Heart right ventricle (tissue), 16 donors: ENCODE measurements at regions not wholly inside any gene's neighbourhood (a gene's known extent, or its start where the extent isn't known, plus 50 kb on each side); places are given as distances from the start of the nearest gene placed in this dataset.

Experiments used
- ATAC-seq, 8 donors: fragments of 200-7000 bp; cut with Tn5 transposase; one replicate each; pipeline ENCODE4 v1.9.1; 2020; ENCODE audit warnings: mild to moderate bottlenecking in 8 of 8, moderate library complexity in 8 of 8, moderate number of reproducible peaks in 1 of 8
- DNase-seq, 2 donors: peaks; one replicate each; pipeline ENCODE4 v3.0.0-alpha.2; 2020
- H3K27ac ChIP-seq, 10 donors: fragments of 200-600 bp; sonication (generic) in 2 of 10; one replicate each; pipeline versions ENCODE4 v1.5.0 to v1.8.0; 2020 to 2022; ENCODE audit warnings: mild to moderate bottlenecking in 3 of 10
- H3K27me3 ChIP-seq, 7 donors: fragments of 200-600 bp; one replicate each; pipeline ENCODE4 v1.8.0; 2021 to 2022; ENCODE audit warnings: mild to moderate bottlenecking in 2 of 7
- H3K36me3 ChIP-seq, 9 donors: fragments of 200-600 bp; sonication (generic) in 1 of 9; one replicate each; pipeline versions ENCODE4 v1.5.0 to v1.8.0; 2020 to 2022; ENCODE audit warnings: mild to moderate bottlenecking in 2 of 9
- H3K4me1 ChIP-seq, 9 donors: fragments of 200-600 bp; sonication (generic) in 1 of 9; one replicate each; pipeline versions ENCODE4 v1.5.0 to v1.8.0; 2020 to 2022; ENCODE audit warnings: mild to moderate bottlenecking in 4 of 9
- H3K4me3 ChIP-seq, 10 donors: fragments of 200-600 bp; sonication (generic) in 2 of 10; one replicate each; pipeline versions ENCODE4 v1.5.0 to v1.8.0; 2020 to 2022; ENCODE audit warnings: mild to moderate bottlenecking in 7 of 10, moderate library complexity in 2 of 10
- H3K9me3 ChIP-seq, 11 donors: fragments of 200-600 bp in 10 of 11; sonication (generic) in 2 of 11; one replicate each; pipeline versions ENCODE4 v1.5.0 to v1.8.0; 2013 to 2022; ENCODE audit warnings: mild to moderate bottlenecking in 2 of 11, control low read depth in 1 of 11, moderate library complexity in 1 of 11
- WGBS, 2 donors: extraction: QIAGEN DNeasy Blood & Tissue Kit; methylation state at CpG; one replicate each; pipeline ENCODE4 v1.1.7; 2013; ENCODE audit warnings: inconsistent platforms in 1 of 2; 5-methylcytosine and 5-hydroxymethylcytosine counted together
- intact Hi-C, 10 donors: fragments of 100-400 bp; cut with DNase I; formaldehyde crosslinking; loops; one replicate each; pipeline versions ENCODE4 v1.11.1 to v1.14.2; 2022
- TF ChIP-seq, protein P1 (sequence below), 9 donors: fragments of 200-600 bp; sonication (generic) in 2 of 9; IDR thresholded peaks; one replicate each; pipeline versions ENCODE4 v1.5.0 to v1.8.0; 2021 to 2022; ENCODE audit warnings: antibody characterized with exemption in 9 of 9, mild to moderate bottlenecking in 5 of 9, moderate library complexity in 1 of 9
- donor health status: Arrhythmogenic right ventricular cardiomyopathy.
- donor health status: ischemic (EF 13 %, LVEDD 7.1; RV severe dilation, severe dysfunction).
- donor health status: healthy with polysubstance abuse.
- donor health status: DM: no; HTN: yes; CAD: no.
- donor health status: DM: no; HTN: no; CAD: no.
- donor health status: ischemic (EF 25% LVEDD 6.9; RV normal size, moderate dysfunction).
- donor health status: ischemic (EF 25% LVEDD 5.7; RV mildly dilated, moderate dysfunction).
- donor health status: healthy.
- donor health status: DM: yes; HTN: yes; CAD: no.
- donor health status: Ischemic cardiomyopathy.
- donor health status: ischemic (EF 35%, LVEDD 5.7; RV mildly dilated, moderate dysfunction).
- donor health status: nonischemic (EF 11% LVEDD 7.7; RV severe dilation, severe dysfunction).
- donor health status: DM: yes; HTN: yes; CAD: no.
- donor health status: PGD.
- donor health status: ischemic (EF 29% LVEDD 5.4; RV normal size, mild dysfunction).
- donor health status: nonischemic (EF 23%, LVEDD 6.1; RV moderate dilation, normal function).

DNA sequence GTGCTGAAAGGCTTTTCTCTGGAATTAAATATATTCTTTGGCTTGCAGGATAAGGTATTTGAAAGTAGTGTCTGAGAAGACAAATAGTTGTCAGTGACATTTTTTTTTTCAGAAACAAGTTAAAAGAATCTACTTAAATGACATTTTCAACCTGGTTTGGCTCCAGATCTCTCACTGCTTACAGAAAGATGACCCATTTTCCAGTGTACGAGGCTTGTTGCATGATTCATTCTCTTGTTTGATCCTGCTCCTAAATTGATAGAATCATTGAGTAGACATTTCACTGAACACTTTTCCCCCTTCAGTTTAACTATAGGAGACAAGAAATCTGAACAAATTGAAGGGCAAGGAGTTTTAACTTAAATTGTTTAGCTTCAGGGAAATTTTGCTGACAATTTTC is 546.1 kb downstream of the ZNF608 start:
- H3K27me3 ChIP-seq: no peaks in the 10 kb centered on the region
- ATAC-seq (no peak), DNase-seq (no peak)
- no peaks in the 10 kb centered on the region for H3K4me1 ChIP-seq
- H3K9me3 ChIP-seq: peaks cover 0 to 18% (median 4%) of the 10 kb centered on the region in 11 donors
- H3K4me3 ChIP-seq: no peak overlapping the region
- TF ChIP-seq, protein P1, sequence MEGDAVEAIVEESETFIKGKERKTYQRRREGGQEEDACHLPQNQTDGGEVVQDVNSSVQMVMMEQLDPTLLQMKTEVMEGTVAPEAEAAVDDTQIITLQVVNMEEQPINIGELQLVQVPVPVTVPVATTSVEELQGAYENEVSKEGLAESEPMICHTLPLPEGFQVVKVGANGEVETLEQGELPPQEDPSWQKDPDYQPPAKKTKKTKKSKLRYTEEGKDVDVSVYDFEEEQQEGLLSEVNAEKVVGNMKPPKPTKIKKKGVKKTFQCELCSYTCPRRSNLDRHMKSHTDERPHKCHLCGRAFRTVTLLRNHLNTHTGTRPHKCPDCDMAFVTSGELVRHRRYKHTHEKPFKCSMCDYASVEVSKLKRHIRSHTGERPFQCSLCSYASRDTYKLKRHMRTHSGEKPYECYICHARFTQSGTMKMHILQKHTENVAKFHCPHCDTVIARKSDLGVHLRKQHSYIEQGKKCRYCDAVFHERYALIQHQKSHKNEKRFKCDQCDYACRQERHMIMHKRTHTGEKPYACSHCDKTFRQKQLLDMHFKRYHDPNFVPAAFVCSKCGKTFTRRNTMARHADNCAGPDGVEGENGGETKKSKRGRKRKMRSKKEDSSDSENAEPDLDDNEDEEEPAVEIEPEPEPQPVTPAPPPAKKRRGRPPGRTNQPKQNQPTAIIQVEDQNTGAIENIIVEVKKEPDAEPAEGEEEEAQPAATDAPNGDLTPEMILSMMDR (IDR thresholded peaks at IDR 0.05): no peak
- no peaks in the 10 kb centered on the region for H3K36me3 ChIP-seq
- no peak overlapping the region for H3K27ac ChIP-seq
- intact Hi-C loops: no loop called here
- WGBS, 2 donors: 59 to 79% methylated on average over 1 of the region's 1 CpG

DNA sequence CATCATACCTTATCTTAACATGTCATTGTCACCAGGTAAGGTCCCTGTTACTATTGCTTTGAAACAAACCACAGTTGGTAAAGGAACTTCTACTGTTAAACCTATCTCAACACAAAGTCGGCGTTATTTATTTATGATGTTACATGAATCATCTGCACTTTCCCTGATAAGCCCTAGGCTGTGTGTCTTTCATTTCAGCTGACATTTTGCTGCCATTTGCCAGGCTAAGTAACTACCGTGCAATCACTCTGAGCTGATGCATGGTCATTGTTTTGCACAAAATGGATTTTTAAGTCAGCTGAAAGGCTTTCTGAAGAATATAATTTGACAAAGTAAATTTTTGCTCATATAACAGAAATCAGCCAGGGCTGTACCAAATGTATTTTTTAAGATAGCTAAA is 546.5 kb downstream of the ZNF608 start:
- no peak overlapping the region for H3K4me3 ChIP-seq
- H3K27me3 ChIP-seq: no peaks in the 10 kb centered on the region
- no peak for DNase-seq
- no peak overlapping the region for H3K27ac ChIP-seq
- TF ChIP-seq, protein P1 (IDR thresholded peaks at IDR 0.05): no peak
- H3K36me3 ChIP-seq: no peaks in the 10 kb centered on the region
- H3K9me3 ChIP-seq: peaks cover 0 to 18% (median 4%) of the 10 kb centered on the region in 11 donors
- H3K4me1 ChIP-seq: no peaks in the 10 kb centered on the region
- intact Hi-C loops: no loop called here
- 67 to 70% methylated on average over 3 of the region's 3 CpGs for WGBS, 2 donors
- ATAC-seq: no peak

DNA sequence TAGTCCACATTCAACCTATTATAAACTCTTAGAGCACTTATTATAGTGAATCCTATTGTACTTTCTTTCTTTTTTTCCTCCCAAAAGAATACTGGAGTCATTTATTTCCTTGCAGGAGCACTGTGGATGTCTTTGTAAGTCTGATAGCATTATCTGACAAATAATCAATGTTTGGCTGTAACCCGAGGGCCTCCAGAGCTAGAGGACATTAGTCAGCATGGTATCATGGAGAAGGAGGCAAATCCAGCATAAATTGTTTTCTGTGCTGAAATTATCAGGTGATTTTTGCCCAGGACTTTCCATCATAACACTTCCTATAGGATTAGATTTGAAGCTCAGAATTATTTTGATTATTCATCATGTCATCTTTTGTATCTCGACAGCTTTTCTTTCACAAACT is 551.0 kb downstream of the ZNF608 start:
- TF ChIP-seq, protein P1 (IDR thresholded peaks at IDR 0.05): no peak
- Histone ChIP-seq H3K27ac (no peak overlapping the region), H3K4me3 (no peak overlapping the region), H3K36me3 (no peaks in the 10 kb centered on the region), H3K9me3 (no peaks in the 10 kb centered on the region), H3K27me3 (no peaks in the 10 kb centered on the region), H3K4me1 (peaks cover 0 to 13% (median 6%) of the 10 kb centered on the region in 9 donors)
- no peak for ATAC-seq
- DNase-seq: no peak
- WGBS, 2 donors: 71 to 81% methylated on average over 2 of the region's 2 CpGs
- intact Hi-C loops: no loop called here

DNA sequence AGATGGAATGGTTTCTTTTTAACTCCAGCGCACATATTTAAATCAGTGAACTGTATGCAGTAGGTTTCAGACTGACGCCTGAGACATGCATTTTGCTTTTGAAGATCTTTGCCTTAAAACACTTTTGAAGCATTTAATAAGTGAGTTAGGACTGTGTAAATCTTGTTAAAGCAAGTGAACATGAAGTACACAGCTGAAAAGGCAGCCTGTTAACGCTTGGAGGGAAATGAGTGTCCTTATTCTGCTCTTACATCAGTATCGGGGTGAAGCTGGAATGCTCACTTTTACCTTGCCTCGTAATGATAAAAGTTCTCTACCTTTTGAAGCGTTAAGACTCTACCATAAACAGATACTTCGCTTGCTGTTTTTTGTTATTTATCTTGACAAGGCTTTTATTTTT is 552.2 kb downstream of the ZNF608 start:
- Histone ChIP-seq H3K9me3 (no peaks in the 10 kb centered on the region), H3K4me1 (peaks cover 0 to 13% (median 6%) of the 10 kb centered on the region in 9 donors), H3K36me3 (no peaks in the 10 kb centered on the region), H3K27me3 (no peaks in the 10 kb centered on the region), H3K4me3 (no peak overlapping the region), H3K27ac (no peak overlapping the region)
- intact Hi-C loops: no loop called here
- DNase-seq (no peak), ATAC-seq (no peak)
- TF ChIP-seq, protein P1 (IDR thresholded peaks at IDR 0.05): no peak
- WGBS, 2 donors: 96% methylated on average over 7 of the region's 7 CpGs
